Esophagus squamous epithelium (tissue), 4 donors: ENCODE measurements at regions not wholly inside any gene's neighbourhood (a gene's known extent, or its start where the extent isn't known, plus 50 kb on each side); places are given as distances from the start of the nearest gene placed in this dataset.

Experiments used
- CTCF ChIP-seq, 6 experiments: fragments of 450-650 bp in 4 of 6; fragments of 200-600 bp in 2 of 6; sonication (generic) in 2 of 6; IDR thresholded peaks; one replicate each; pipeline ENCODE4 v1.5.1; 2016 to 2019; ENCODE audit warnings: antibody characterized with exemption in 6 of 6, mild to moderate bottlenecking in 4 of 6, moderate library complexity in 4 of 6
- POLR2A ChIP-seq, 4 donors: fragments of 450-650 bp; IDR thresholded peaks; one replicate each; pipeline ENCODE4 v1.6.1; 2017; ENCODE audit warnings: antibody characterized with exemption in 4 of 4, mild to moderate bottlenecking in 4 of 4, moderate library complexity in 3 of 4

- TF ChIP-seq CTCF (IDR thresholded peaks at IDR 0.05) (no peak), POLR2A (IDR thresholded peaks at IDR 0.05) (no peak)
Measured at GRCh38 chr9:81468084-81468595, 221.2 kb downstream of the TLE1 start.
